ENCODE measurements at regions not wholly inside any gene's neighbourhood (a gene's known extent, or its start where the extent isn't known, plus 50 kb on each side); places are given as distances from the start of the nearest gene placed in this dataset.

DNA sequence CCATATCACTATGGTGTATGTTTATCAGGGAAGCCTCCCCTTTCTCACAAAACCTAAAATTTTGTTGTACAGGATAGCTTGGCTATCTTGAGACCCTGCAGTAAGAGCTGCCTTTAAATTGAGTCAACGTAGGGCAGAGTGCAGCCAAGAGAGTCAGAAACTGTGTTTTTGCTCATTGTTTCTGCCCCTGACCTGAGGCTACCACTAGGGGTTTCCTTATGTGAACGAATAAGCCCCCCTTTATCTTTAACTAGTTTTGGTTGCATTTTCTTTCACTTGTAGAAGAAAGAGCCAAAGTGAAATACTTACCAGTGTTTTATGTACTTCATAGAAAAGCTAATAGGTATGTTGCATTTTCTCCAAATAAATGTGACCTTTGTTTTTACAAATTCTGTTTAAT is 149.9 kb upstream of the TMC3 start:
- no peaks in the 10 kb centered on the region for H3K9me3 Mint-ChIP-seq
- Histone ChIP-seq H3K79me2 (replicated peaks; ENCODE audit: insufficient read depth) (no peaks in the 10 kb centered on the region), H3K9me2 (ENCODE audit: insufficient read depth) (no peaks in the 10 kb centered on the region), H3K27ac (ENCODE audit: low read depth) (no peak overlapping the region), H3K36me3 (ENCODE audit: insufficient read depth) (no peaks in the 10 kb centered on the region), H3K4me3 (no peak overlapping the region), H2AFZ (no peak overlapping the region), H3K4me1 (ENCODE audit: insufficient read depth) (no peaks in the 10 kb centered on the region), H3K27me3 (ENCODE audit: insufficient read depth) (no peaks in the 10 kb centered on the region), H3K4me2 (no peak overlapping the region), H3F3A (replicated peaks; ENCODE audit: low read depth) (no peaks in the 10 kb centered on the region), H4K20me1 (replicated peaks; ENCODE audit: insufficient read depth) (no peaks in the 10 kb centered on the region)
- DNase-seq (ENCODE audit: low spot score) (peak; percentile 39), ATAC-seq (peak; percentile 46)
- no peaks in the 10 kb centered on the region; the same call in 2 of the 3 replicates for H3K36me3 Mint-ChIP-seq (ENCODE audit: low read depth)
- H3K27ac Mint-ChIP-seq = no peak overlapping the region
- TF ChIP-seq JUNB (IDR thresholded peaks at IDR 0.05; ENCODE audit: unreplicated experiment) = no peak
- TF ChIP-seq, protein P1, sequence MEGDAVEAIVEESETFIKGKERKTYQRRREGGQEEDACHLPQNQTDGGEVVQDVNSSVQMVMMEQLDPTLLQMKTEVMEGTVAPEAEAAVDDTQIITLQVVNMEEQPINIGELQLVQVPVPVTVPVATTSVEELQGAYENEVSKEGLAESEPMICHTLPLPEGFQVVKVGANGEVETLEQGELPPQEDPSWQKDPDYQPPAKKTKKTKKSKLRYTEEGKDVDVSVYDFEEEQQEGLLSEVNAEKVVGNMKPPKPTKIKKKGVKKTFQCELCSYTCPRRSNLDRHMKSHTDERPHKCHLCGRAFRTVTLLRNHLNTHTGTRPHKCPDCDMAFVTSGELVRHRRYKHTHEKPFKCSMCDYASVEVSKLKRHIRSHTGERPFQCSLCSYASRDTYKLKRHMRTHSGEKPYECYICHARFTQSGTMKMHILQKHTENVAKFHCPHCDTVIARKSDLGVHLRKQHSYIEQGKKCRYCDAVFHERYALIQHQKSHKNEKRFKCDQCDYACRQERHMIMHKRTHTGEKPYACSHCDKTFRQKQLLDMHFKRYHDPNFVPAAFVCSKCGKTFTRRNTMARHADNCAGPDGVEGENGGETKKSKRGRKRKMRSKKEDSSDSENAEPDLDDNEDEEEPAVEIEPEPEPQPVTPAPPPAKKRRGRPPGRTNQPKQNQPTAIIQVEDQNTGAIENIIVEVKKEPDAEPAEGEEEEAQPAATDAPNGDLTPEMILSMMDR (conservative IDR thresholded peaks at IDR 0.05; ENCODE audit: low read depth in 2 of 2) = peak in 1 of 2 experiments; percentile 51; a peak in 3 of 4 replicates
- no peaks in the 10 kb centered on the region for H3K4me1 Mint-ChIP-seq
- H3K4me3 Mint-ChIP-seq = no peak overlapping the region
- peaks cover 2% of the 10 kb centered on the region for H3K27me3 Mint-ChIP-seq (ENCODE audit: insufficient read depth, low read depth, poor library complexity)

- no peaks in the 10 kb centered on the region for H3K9me3 Mint-ChIP-seq
- Histone ChIP-seq H3K4me1 (ENCODE audit: insufficient read depth) (no peaks in the 10 kb centered on the region), H3K27me3 (ENCODE audit: insufficient read depth) (no peaks in the 10 kb centered on the region), H3K9me2 (ENCODE audit: insufficient read depth) (no peaks in the 10 kb centered on the region), H2AFZ (no peak overlapping the region), H3K27ac (ENCODE audit: low read depth) (no peak overlapping the region), H3K4me3 (no peak overlapping the region), H4K20me1 (replicated peaks; ENCODE audit: insufficient read depth) (no peaks in the 10 kb centered on the region), H3K36me3 (ENCODE audit: insufficient read depth) (no peaks in the 10 kb centered on the region), H3F3A (replicated peaks; ENCODE audit: low read depth) (no peaks in the 10 kb centered on the region), H3K4me2 (no peak overlapping the region), H3K79me2 (replicated peaks; ENCODE audit: insufficient read depth) (no peaks in the 10 kb centered on the region)
- no peaks in the 10 kb centered on the region for H3K4me1 Mint-ChIP-seq
- H3K36me3 Mint-ChIP-seq (ENCODE audit: low read depth) = no peaks in the 10 kb centered on the region
- DNase-seq (ENCODE audit: low spot score) (no peak), ATAC-seq (no peak)
- peaks cover 2% of the 10 kb centered on the region for H3K27me3 Mint-ChIP-seq (ENCODE audit: insufficient read depth, low read depth, poor library complexity)
- no peak overlapping the region for H3K27ac Mint-ChIP-seq
- H3K4me3 Mint-ChIP-seq = no peak overlapping the region
- TF ChIP-seq, protein P1 (conservative IDR thresholded peaks at IDR 0.05; ENCODE audit: low read depth in 2 of 2) = no peak
- no peak for TF ChIP-seq EZH2phosphoT487 (IDR thresholded peaks at IDR 0.05; ENCODE audit: unreplicated experiment)
- TF ChIP-seq JUNB (IDR thresholded peaks at IDR 0.05; ENCODE audit: unreplicated experiment) = no peak
- no peak for TF ChIP-seq STAT1 (IDR thresholded peaks at IDR 0.05; ENCODE audit: unreplicated experiment)
- TF ChIP-seq, protein P2, sequence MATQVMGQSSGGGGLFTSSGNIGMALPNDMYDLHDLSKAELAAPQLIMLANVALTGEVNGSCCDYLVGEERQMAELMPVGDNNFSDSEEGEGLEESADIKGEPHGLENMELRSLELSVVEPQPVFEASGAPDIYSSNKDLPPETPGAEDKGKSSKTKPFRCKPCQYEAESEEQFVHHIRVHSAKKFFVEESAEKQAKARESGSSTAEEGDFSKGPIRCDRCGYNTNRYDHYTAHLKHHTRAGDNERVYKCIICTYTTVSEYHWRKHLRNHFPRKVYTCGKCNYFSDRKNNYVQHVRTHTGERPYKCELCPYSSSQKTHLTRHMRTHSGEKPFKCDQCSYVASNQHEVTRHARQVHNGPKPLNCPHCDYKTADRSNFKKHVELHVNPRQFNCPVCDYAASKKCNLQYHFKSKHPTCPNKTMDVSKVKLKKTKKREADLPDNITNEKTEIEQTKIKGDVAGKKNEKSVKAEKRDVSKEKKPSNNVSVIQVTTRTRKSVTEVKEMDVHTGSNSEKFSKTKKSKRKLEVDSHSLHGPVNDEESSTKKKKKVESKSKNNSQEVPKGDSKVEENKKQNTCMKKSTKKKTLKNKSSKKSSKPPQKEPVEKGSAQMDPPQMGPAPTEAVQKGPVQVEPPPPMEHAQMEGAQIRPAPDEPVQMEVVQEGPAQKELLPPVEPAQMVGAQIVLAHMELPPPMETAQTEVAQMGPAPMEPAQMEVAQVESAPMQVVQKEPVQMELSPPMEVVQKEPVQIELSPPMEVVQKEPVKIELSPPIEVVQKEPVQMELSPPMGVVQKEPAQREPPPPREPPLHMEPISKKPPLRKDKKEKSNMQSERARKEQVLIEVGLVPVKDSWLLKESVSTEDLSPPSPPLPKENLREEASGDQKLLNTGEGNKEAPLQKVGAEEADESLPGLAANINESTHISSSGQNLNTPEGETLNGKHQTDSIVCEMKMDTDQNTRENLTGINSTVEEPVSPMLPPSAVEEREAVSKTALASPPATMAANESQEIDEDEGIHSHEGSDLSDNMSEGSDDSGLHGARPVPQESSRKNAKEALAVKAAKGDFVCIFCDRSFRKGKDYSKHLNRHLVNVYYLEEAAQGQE (IDR thresholded peaks at IDR 0.05; ENCODE audit: unreplicated experiment) = no peak
- TF ChIP-seq, protein P3, sequence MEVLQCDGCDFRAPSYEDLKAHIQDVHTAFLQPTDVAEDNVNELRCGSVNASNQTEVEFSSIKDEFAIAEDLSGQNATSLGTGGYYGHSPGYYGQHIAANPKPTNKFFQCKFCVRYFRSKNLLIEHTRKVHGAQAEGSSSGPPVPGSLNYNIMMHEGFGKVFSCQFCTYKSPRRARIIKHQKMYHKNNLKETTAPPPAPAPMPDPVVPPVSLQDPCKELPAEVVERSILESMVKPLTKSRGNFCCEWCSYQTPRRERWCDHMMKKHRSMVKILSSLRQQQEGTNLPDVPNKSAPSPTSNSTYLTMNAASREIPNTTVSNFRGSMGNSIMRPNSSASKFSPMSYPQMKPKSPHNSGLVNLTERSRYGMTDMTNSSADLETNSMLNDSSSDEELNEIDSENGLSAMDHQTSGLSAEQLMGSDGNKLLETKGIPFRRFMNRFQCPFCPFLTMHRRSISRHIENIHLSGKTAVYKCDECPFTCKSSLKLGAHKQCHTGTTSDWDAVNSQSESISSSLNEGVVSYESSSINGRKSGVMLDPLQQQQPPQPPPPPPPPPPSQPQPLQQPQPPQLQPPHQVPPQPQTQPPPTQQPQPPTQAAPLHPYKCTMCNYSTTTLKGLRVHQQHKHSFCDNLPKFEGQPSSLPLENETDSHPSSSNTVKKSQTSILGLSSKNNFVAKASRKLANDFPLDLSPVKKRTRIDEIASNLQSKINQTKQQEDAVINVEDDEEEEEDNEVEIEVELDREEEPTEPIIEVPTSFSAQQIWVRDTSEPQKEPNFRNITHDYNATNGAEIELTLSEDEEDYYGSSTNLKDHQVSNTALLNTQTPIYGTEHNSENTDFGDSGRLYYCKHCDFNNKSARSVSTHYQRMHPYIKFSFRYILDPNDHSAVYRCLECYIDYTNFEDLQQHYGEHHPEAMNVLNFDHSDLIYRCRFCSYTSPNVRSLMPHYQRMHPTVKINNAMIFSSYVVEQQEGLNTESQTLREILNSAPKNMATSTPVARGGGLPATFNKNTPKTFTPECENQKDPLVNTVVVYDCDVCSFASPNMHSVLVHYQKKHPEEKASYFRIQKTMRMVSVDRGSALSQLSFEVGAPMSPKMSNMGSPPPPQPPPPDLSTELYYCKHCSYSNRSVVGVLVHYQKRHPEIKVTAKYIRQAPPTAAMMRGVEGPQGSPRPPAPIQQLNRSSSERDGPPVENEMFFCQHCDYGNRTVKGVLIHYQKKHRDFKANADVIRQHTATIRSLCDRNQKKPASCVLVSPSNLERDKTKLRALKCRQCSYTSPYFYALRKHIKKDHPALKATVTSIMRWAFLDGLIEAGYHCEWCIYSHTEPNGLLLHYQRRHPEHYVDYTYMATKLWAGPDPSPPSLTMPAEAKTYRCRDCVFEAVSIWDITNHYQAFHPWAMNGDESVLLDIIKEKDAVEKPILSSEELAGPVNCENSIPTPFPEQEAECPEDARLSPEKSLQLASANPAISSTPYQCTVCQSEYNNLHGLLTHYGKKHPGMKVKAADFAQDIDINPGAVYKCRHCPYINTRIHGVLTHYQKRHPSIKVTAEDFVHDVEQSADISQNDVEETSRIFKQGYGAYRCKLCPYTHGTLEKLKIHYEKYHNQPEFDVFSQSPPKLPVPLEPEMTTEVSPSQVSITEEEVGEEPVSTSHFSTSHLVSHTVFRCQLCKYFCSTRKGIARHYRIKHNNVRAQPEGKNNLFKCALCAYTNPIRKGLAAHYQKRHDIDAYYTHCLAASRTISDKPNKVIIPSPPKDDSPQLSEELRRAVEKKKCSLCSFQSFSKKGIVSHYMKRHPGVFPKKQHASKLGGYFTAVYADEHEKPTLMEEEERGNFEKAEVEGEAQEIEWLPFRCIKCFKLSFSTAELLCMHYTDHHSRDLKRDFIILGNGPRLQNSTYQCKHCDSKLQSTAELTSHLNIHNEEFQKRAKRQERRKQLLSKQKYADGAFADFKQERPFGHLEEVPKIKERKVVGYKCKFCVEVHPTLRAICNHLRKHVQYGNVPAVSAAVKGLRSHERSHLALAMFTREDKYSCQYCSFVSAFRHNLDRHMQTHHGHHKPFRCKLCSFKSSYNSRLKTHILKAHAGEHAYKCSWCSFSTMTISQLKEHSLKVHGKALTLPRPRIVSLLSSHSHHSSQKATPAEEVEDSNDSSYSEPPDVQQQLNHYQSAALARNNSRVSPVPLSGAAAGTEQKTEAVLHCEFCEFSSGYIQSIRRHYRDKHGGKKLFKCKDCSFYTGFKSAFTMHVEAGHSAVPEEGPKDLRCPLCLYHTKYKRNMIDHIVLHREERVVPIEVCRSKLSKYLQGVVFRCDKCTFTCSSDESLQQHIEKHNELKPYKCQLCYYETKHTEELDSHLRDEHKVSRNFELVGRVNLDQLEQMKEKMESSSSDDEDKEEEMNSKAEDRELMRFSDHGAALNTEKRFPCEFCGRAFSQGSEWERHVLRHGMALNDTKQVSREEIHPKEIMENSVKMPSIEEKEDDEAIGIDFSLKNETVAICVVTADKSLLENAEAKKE (CRISPR knock-in tag; IDR thresholded peaks at IDR 0.05) = no peak
- TF ChIP-seq NANOG (IDR thresholded peaks at IDR 0.05; ENCODE audit: borderline replicate concordance) = no peak
- TF ChIP-seq ZNF114 (CRISPR knock-in tag; IDR thresholded peaks at IDR 0.05) = no peak
Measured at GRCh38 chr15:81520480-81520879, 146.5 kb upstream of the TMC3 start.

Data from GM23338 (cell line).